Left renal pelvis (tissue), 4 donors: ENCODE measurements at regions not wholly inside any gene's neighbourhood (a gene's known extent, or its start where the extent isn't known, plus 50 kb on each side); places are given as distances from the start of the nearest gene placed in this dataset.
A peak's percentile ranks its signal among the peaks of the same experiment; 100 is the strongest.
"Not testable (repeated sequence)": the region's sequence is repeated elsewhere in the genome, so short reads cannot be mapped to it uniquely, and the experiment has no call there.

Source experiments
- DNase-seq, 4 donors: peaks; one replicate each; pipeline ENCODE4 v3.0.0-alpha.2; 2013; ENCODE audit warnings: low read depth in 4 of 4, low spot score in 3 of 4

GRCh38 chr5:144771802-144772201 is 601.1 kb downstream of the KCTD16 start:
- DNase-seq = no peak

- no peak for DNase-seq
These were observed 571.7 kb downstream of the KCTD16 start for GRCh38 chr5:144742361-144742760.

DNA sequence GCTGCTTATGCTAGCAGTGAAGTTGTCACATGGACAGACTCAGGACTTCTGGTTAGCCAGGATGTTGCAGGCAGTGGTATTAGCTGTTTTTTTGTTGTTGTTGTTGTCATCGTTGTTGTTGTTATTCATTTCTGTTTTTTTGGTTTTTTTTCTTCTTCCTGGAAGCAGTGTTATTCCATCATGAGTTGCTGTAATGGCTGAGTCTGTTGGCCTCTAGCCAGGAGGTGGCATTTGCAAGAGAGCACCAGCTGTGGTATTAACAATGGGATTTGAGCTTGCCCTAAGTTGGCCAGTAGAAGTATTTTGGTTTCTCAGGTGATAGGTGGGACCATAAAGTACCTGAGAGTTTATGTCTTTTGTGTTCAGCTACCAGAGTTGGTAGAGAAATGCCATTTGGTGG is 561.1 kb downstream of the KCTD16 start:
- DNase-seq = no peak

- no peak for DNase-seq
These were observed 541.4 kb downstream of the KCTD16 start for GRCh38 chr5:144712090-144712489.

DNA sequence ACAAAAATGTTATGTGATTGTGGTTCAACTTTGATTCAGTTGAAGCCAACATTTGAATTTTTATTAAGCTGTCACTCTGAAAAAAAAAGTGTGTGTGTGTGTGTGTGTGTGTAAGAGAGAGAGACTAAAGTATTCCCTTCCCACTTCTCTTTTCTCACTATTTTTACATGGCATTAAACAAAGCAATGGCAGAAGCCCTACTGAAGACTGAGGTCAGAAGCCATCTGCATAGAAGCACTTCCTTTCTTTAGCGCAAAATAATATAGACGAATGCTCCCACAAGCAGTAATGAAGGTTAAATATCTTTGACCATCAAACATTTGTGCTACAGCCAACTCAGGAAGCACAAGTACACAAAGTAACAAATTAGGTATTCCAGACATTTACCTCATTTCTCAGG is 540.5 kb downstream of the KCTD16 start:
- no peak for DNase-seq

- no peak for DNase-seq
These were observed 540.0 kb downstream of the KCTD16 start for GRCh38 chr5:144710637-144711036.

GRCh38 chr5:144703776-144704175 is 533.1 kb downstream of the KCTD16 start:
- no peak for DNase-seq

- no peak for DNase-seq
These were observed 527.8 kb downstream of the KCTD16 start for GRCh38 chr5:144698484-144698883.

GRCh38 chr5:144697847-144698262 is 527.2 kb downstream of the KCTD16 start:
- DNase-seq = no peak

- no peak for DNase-seq
These were observed 521.3 kb downstream of the KCTD16 start for GRCh38 chr5:144691936-144692335.

DNA sequence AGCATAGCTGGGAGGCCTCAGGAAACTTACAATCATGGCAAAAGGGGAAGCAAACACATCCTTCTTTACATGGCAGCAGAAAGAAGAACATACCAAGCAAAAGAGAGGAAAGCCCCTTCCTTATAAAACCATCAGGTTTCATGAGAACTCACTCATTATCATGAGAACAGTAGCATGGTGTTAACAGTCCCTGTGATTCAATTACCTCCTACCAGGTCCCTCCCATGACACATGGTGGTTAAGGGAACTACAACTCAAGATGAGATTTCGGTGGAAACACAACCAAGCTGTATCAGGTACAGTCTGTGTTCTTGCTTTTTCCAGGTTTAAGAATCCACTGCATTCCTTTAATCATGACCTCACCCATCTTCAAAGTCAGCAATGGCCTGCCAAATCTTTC is 514.2 kb downstream of the KCTD16 start:
- no peak for DNase-seq

DNA sequence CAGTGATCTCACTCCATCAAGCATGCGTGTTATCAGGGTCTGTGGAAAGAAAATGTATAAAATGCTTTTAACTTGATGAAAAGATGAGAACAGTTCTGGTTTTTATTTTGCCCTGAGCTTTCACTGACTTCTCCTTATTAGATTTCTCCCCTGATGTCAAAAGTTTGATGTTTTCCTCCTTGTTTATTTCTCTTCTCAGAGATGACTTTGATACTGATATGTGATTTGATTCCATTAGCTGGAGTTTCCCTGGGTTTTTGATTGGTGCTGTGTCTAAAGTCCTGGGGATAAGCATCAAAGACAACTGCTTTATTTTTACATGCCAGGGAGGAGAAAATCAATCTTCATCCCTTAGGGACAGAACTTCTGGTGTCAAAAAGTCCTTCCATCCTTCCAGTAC is 510.0 kb downstream of the KCTD16 start:
- no peak for DNase-seq

GRCh38 chr5:144671066-144671465 is 500.4 kb downstream of the KCTD16 start:
- no peak for DNase-seq

DNA sequence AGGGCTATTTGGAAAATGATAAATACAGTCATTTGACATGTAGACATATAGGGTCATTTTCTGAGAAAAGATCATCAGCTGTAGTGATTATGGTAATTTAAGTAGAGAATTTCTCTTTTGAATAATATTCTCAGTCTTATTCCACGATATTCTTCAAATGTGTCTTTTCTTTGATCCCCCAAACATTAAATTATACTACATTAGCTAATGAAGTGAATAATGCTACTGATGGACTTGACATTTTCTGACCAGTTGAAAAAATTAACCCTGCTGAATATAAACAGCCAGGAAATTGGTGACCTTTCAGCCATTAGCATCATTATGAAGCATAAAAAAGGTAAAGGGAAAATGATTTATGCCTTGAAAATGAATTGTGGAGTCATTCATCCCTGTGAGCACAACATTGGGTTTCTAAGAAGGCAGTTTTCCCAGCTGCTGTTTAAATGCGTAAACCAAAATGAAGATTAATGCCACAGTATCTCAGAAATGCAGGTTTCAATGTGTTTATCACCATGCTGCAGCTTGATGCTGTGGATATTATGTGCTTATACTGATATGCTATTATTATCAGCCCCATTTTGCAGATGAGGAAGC is 489.1 kb downstream of the KCTD16 start:
- DNase-seq = no peak

DNA sequence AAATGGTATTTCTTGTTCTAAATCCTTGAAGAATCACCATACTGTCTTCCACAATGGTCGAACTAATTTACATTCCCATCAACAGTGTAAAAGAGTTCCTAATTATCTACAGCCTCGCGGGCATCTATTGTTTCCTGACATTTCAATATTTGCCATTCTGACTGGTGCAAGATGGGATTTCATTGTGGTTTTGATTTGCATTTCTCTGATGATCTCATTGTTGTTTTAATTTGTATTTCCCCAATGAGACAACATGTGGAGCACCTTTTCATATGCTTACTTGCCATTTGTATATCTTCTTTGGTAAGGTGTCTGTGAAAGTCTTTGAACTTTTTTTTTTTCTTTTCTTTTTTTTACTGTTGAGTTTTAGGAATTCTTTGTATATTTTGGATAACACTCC is 473.6 kb downstream of the KCTD16 start:
- DNase-seq = no peak

DNA sequence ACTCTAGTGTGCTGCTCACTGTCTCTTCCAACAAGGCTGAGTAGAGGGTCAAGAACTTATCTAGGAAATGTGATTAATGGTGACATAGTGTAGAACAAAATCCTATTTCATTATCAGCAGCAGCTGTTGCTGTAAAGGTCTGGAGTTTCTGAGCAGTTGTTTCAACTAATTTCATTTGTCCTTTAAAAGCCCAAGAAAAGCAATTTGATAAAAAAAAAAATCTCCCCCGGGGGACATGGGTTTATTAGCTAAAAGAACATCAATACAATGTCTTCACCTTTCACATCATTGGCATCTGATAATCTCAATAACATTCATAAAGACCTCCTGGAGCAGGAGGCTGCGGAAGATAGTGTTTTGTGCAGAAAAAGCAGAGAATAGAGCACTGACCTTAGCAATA is 468.1 kb downstream of the KCTD16 start:
- DNase-seq = no peak

GRCh38 chr5:144634138-144634537 is 463.5 kb downstream of the KCTD16 start:
- DNase-seq = no peak

DNA sequence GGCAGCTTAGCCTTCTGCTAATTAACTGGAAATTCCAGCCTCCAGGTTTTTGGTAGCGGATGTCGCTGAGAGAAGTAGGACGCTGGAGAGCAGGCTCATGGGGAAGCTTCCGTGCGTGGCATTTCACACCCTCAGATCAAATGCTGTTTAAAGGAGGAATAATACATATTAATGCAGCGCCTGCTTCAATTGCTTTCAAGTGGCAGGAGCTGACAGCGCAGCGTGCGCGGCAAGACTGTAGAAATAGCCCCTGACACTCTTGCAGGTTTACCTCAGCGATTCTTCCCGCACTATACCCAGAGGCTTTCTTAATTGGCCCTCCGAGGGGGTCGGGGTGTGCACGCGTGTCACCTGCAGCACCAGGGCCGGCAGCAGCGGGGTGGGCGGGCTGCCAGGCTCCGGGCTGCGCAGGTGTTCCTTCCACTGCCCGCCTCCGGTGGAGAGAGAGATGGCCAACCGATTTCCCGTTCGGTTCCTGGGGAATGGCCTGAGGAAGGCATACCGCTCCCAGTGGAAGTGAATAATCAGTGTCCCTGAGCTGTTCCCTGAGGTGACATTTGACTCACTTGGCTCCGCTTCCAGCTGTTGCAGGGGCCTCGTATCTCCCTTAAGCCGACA is 427.9 kb downstream of the KCTD16 start:
- DNase-seq = peak in 1 of 4 donors; percentile 22

GRCh38 chr5:144596517-144596916 is 425.8 kb downstream of the KCTD16 start:
- no peak for DNase-seq

GRCh38 chr5:144594919-144595318 is 424.2 kb downstream of the KCTD16 start:
- no peak for DNase-seq

- DNase-seq = not testable (repeated sequence)
These were observed 423.6 kb downstream of the KCTD16 start for GRCh38 chr5:144594234-144594633.

GRCh38 chr5:144585681-144586080 is 415.0 kb downstream of the KCTD16 start:
- peak in 2 of 4 donors; percentile 25 to 29 for DNase-seq
